Effector memory CD4-positive, alpha-beta T cell (primary cell): ENCODE measurements at regions not wholly inside any gene's neighbourhood (a gene's known extent, or its start where the extent isn't known, plus 50 kb on each side); places are given as distances from the start of the nearest gene placed in this dataset.

Source experiments
- DNase-seq, 3 donors: peaks; one replicate each; pipeline ENCODE4 v3.0.0-alpha.2; 2020
- H3K27ac ChIP-seq: 2 replicates; pipeline ENCODE4 v1.7.0; 2013; ENCODE audit warnings: mild to moderate bottlenecking, low read length, moderate library complexity; ENCODE audit not compliant: insufficient read depth, poor library complexity, severe bottlenecking
- H3K27me3 ChIP-seq: replicated peaks from 2 replicates; pipeline ENCODE4 v1.7.0; 2013; ENCODE audit warnings: mild to moderate bottlenecking, low read length; ENCODE audit not compliant: insufficient read depth, control insufficient read depth, poor library complexity, severe bottlenecking
- H3K36me3 ChIP-seq: 2 replicates; pipeline ENCODE4 v1.7.0; 2013; ENCODE audit warnings: mild to moderate bottlenecking, low read length, moderate library complexity; ENCODE audit not compliant: control insufficient read depth, insufficient read depth
- H3K4me1 ChIP-seq: 2 replicates; pipeline ENCODE4 v1.7.0; 2013; ENCODE audit warnings: low read length, mild to moderate bottlenecking; ENCODE audit not compliant: control insufficient read depth, insufficient read depth, poor library complexity, severe bottlenecking
- H3K4me3 ChIP-seq: 2 replicates; pipeline ENCODE4 v1.7.0; 2013; ENCODE audit warnings: low read length, low read depth, mild to moderate bottlenecking; ENCODE audit not compliant: insufficient read depth, poor library complexity, severe bottlenecking
- H3K9me3 ChIP-seq: 2 replicates; pipeline ENCODE4 v1.7.0; 2013; ENCODE audit warnings: mild to moderate bottlenecking, low read length, moderate library complexity; ENCODE audit not compliant: control insufficient read depth

DNA sequence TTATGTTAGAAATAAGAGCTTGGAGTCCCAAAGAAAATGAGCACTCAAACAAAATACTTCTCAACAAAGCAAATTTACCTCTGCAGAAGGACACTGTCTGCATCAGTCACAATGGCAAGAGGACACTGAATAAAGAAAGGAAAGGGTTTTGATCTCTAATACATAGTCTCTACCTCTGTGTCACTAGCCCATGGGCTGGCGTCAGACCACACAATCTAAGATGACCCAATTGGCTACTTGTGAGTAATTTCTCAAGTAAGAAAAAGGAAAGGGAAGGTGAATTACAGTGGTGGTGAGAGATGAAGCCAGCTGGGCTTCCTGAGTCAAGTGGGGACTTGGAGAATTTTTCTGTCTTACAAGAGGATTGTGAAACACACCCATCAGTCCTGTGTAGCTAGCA is 257.9 kb upstream of the AMELY start:
- no peaks in the 10 kb centered on the region for H3K36me3 ChIP-seq
- H3K27ac ChIP-seq = no peak overlapping the region
- H3K9me3 ChIP-seq = no peaks in the 10 kb centered on the region
- no peak overlapping the region for H3K4me3 ChIP-seq
- H3K27me3 ChIP-seq = no peaks in the 10 kb centered on the region
- DNase-seq = no peak
- H3K4me1 ChIP-seq = no peaks in the 10 kb centered on the region

DNA sequence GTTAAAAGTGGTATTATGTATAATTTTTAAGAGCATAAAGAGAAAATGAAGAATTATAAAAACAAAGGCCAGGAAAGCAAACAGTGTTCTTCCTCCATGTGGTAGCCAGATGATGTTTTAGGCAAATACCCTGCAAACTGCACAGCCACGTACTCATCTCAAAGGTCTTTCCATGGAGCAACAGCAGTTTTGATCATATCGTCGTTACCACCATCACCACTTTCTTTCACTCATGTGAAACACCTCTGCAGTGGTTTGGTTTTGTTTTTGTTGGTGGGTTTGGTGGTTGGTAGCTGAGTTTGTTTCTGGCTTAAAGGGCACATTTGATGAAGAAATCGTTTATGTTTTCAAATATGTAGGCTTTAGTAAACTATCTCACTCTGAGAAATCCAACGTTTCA is 229.9 kb upstream of the AMELY start:
- no peak for DNase-seq

More for the DNA sequence above, 229.9 kb upstream of the AMELY start:
- H3K4me3 ChIP-seq = no peak overlapping the region
- no peak overlapping the region for H3K27ac ChIP-seq
- no peaks in the 10 kb centered on the region for H3K27me3 ChIP-seq
- H3K4me1 ChIP-seq = no peaks in the 10 kb centered on the region
- H3K9me3 ChIP-seq = no peaks in the 10 kb centered on the region
- no peaks in the 10 kb centered on the region for H3K36me3 ChIP-seq
